Muscle of back (tissue), 3 donors: ENCODE measurements at regions not wholly inside any gene's neighbourhood (a gene's known extent, or its start where the extent isn't known, plus 50 kb on each side); places are given as distances from the start of the nearest gene placed in this dataset.
"Not testable (repeated sequence)": the region's sequence is repeated elsewhere in the genome, so short reads cannot be mapped to it uniquely, and the experiment has no call there.

ENCODE experiments used
- DNase-seq, 3 donors: peaks; one replicate each; pipeline versions ENCODE4 v3.0.0 to v3.0.0-alpha.2; 2013

- not testable (repeated sequence) for DNase-seq
Observed at GRCh38 chr2:91497129-91498064, 2805.9 kb downstream of the RPIA start.

- not testable (repeated sequence) for DNase-seq
Observed at GRCh38 chr2:91498065-91498449, 2806.6 kb downstream of the RPIA start.

GRCh38 chr2:91498513-91499250 lies 2807.2 kb downstream of the RPIA start:
- DNase-seq, result not testable (repeated sequence)

- not testable (repeated sequence) for DNase-seq
Observed at GRCh38 chr2:91499431-91500050, 2808.1 kb downstream of the RPIA start.

GRCh38 chr2:91500246-91500977 lies 2808.9 kb downstream of the RPIA start:
- not testable (repeated sequence) for DNase-seq

GRCh38 chr2:91500978-91501310 lies 2809.5 kb downstream of the RPIA start:
- DNase-seq, result not testable (repeated sequence)

- DNase-seq, result not testable (repeated sequence)
Observed at GRCh38 chr2:91501481-91502080, 2810.1 kb downstream of the RPIA start.

GRCh38 chr2:91503572-91503958 lies 2812.1 kb downstream of the RPIA start:
- not testable (repeated sequence) for DNase-seq

GRCh38 chr2:91503959-91504741 lies 2812.7 kb downstream of the RPIA start:
- DNase-seq, result not testable (repeated sequence)

- DNase-seq, result not testable (repeated sequence)
Observed at GRCh38 chr2:91508816-91509215, 2817.3 kb downstream of the RPIA start.

- not testable (repeated sequence) for DNase-seq
Observed at GRCh38 chr2:91509276-91509675, 2817.8 kb downstream of the RPIA start.

- not testable (repeated sequence) for DNase-seq
Observed at GRCh38 chr2:91511166-91511565, 2819.7 kb downstream of the RPIA start.

GRCh38 chr2:91515966-91516365 lies 2824.5 kb downstream of the RPIA start:
- DNase-seq, result not testable (repeated sequence)

GRCh38 chr2:91516669-91517068 lies 2825.2 kb downstream of the RPIA start:
- DNase-seq, result not testable (repeated sequence)

- DNase-seq, result not testable (repeated sequence)
Observed at GRCh38 chr2:91517846-91518245, 2826.4 kb downstream of the RPIA start.

GRCh38 chr2:91518361-91518981 lies 2827.0 kb downstream of the RPIA start:
- DNase-seq, result not testable (repeated sequence)

- not testable (repeated sequence) for DNase-seq
Observed at GRCh38 chr2:91519359-91519758, 2827.9 kb downstream of the RPIA start.

- not testable (repeated sequence) for DNase-seq
Observed at GRCh38 chr2:91519914-91520313, 2828.4 kb downstream of the RPIA start.

GRCh38 chr2:91520523-91520922 lies 2829.1 kb downstream of the RPIA start:
- not testable (repeated sequence) for DNase-seq
